ENCODE measurements at regions not wholly inside any gene's neighbourhood (a gene's known extent, or its start where the extent isn't known, plus 50 kb on each side); places are given as distances from the start of the nearest gene placed in this dataset.

DNA sequence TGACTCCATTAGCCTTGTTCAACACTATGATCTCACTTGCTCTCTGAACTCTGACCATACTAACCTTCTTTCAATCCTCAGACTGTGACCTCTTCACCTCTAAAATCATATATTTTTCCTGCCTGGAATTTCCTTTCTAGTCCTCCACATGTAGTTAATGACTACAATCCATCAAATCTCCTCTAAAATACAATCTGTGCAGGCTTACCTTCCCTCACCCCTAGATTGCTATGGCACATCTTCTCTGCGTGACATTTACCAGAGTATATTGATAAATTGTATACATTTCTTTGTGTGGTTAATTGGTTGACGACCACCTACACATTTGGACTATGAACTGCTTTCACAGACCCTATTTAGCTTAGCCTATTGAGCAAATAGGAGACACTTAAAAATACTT lies 1330.2 kb upstream of the TENM4 start:
- H2BK5ac ChIP-seq (ENCODE audit: low read depth, low read length, poor library complexity, severe bottlenecking) = no peak overlapping the region
- no peak overlapping the region for H2BK20ac ChIP-seq (ENCODE audit: low read depth, low read length)
- H4K8ac ChIP-seq (ENCODE audit: low read depth in 2 of 2, low read length in 2 of 2) = no peak overlapping the region
- no peak overlapping the region for H3K4ac ChIP-seq (ENCODE audit: low read depth, low read length)
- no peak overlapping the region for H3K23ac ChIP-seq (ENCODE audit: low read depth, low read length)
- H2BK120ac ChIP-seq (ENCODE audit: low read depth, low read length) = no peak overlapping the region
- no peaks in the 10 kb centered on the region for H3K79me1 ChIP-seq (ENCODE audit: low read depth in 1 of 2, low read length in 2 of 2)
- H3K14ac ChIP-seq (replicated peaks; ENCODE audit: low read depth, low read length) = no peak overlapping the region
- H4K91ac ChIP-seq (ENCODE audit: insufficient read depth, low read depth, low read length) = no peak overlapping the region
- dilution Hi-C loops (cut with HindIII; ENCODE audit: low sequenced_read_pairs, unreplicated experiment) = no loop called here
- ATAC-seq (ENCODE audit: low read depth) (no peak), DNase-seq (no peak)
- H3K9me1 ChIP-seq (ENCODE audit: insufficient read depth, low read length) = no peaks in the 10 kb centered on the region
- BruUV-seq (replicated peaks) = no TSS peak
- H3K4me1 ChIP-seq (ENCODE audit: control insufficient read depth, insufficient read depth, low read length) = no peaks in the 10 kb centered on the region
- WGBS, 2 experiments (ENCODE audit: extremely low coverage in 2 of 2, insufficient read length in 1 of 2) = no CpG with 5 or more reads among the region's 2 CpGs
- H3K4me3 ChIP-seq (ENCODE audit: insufficient read depth, low read depth, low read length) = no peak overlapping the region
- in situ Hi-C loops (cut with MboI; ENCODE audit: low sequenced_read_pairs) = no loop called here
- H2AK9ac ChIP-seq (replicated peaks; ENCODE audit: low read depth, low read length, poor library complexity) = no peak overlapping the region
- H3K36me3 ChIP-seq (ENCODE audit: control insufficient read depth, insufficient read depth, low read length) = no peaks in the 10 kb centered on the region
- H3K9me3 ChIP-seq (ENCODE audit: control insufficient read depth, insufficient read depth, low read length) = no peaks in the 10 kb centered on the region
- H3K56ac ChIP-seq (ENCODE audit: extremely low read depth, insufficient read depth, low read length) = no peak overlapping the region
- H3K4me2 ChIP-seq (ENCODE audit: low read depth, low read length) = no peak overlapping the region
- no peaks in the 10 kb centered on the region for H4K20me1 ChIP-seq (ENCODE audit: insufficient read depth, low read length)
- no peak overlapping the region for H2AFZ ChIP-seq (replicated peaks; ENCODE audit: low read length, poor library complexity)
- H3K27ac ChIP-seq (ENCODE audit: insufficient read depth, low read length) = no peak overlapping the region
- no peak for TF ChIP-seq POLR2A (IDR thresholded peaks at IDR 0.05; ENCODE audit: low read depth, low read length)
- no peak for TF ChIP-seq CEBPB (IDR thresholded peaks at IDR 0.05; ENCODE audit: low read depth, low read length)
- no peak for TF ChIP-seq FOS (IDR thresholded peaks at IDR 0.05; ENCODE audit: low read depth, low read length)
- no peak for TF ChIP-seq RCOR1 (IDR thresholded peaks at IDR 0.05; ENCODE audit: insufficient replicate concordance, low read length)
- intact Hi-C loops (cut with micrococcal nuclease) = no loop called here
- no peak overlapping the region for H3K18ac ChIP-seq (ENCODE audit: low read depth, low read length)
- CTCF ChIA-PET = no interaction called here
- POLR2A ChIA-PET (ENCODE audit: unreplicated experiment) = no interaction called here
- H3K9ac ChIP-seq (ENCODE audit: low read depth, low read length) = no peak overlapping the region
- no peaks in the 10 kb centered on the region for H3K27me3 ChIP-seq (ENCODE audit: control insufficient read depth, insufficient read depth, low read length)
- H2BK15ac ChIP-seq (ENCODE audit: low read depth, low read length) = no peak overlapping the region
- no peak overlapping the region for H2AK5ac ChIP-seq (ENCODE audit: low read depth, low read length)
- H4K5ac ChIP-seq (ENCODE audit: low read depth, low read length) = no peak overlapping the region
